ENCODE measurements at regions not wholly inside any gene's neighbourhood (a gene's known extent, or its start where the extent isn't known, plus 50 kb on each side); places are given as distances from the start of the nearest gene placed in this dataset.

GRCh38 chr11:127616158-127616557, 615.6 kb upstream of the KIRREL3 start:
- no peak for DNase-seq (ENCODE audit: low read depth)
- TF ChIP-seq CTCF (IDR thresholded peaks at IDR 0.05; ENCODE audit: insufficient read depth, low read depth, low read length) = no peak

GRCh38 chr11:127612607-127613006, 612.0 kb upstream of the KIRREL3 start:
- no peak for DNase-seq (ENCODE audit: low read depth)
- H3K4me3 ChIP-seq (ENCODE audit: low read depth, low read length) = no peak overlapping the region
- no peak for TF ChIP-seq CTCF (IDR thresholded peaks at IDR 0.05; ENCODE audit: insufficient read depth, low read depth, low read length)

More at GRCh38 chr11:127616158-127616557, 615.6 kb upstream of the KIRREL3 start:
- no peak overlapping the region for H3K4me3 ChIP-seq (ENCODE audit: low read depth, low read length)

- TF ChIP-seq CTCF (IDR thresholded peaks at IDR 0.05; ENCODE audit: insufficient read depth, low read depth, low read length) = no peak
- no peak for DNase-seq (ENCODE audit: low read depth)
- H3K4me3 ChIP-seq (ENCODE audit: low read depth, low read length) = no peak overlapping the region
Observed at GRCh38 chr11:127609025-127609773, 608.6 kb upstream of the KIRREL3 start.

- no peak for TF ChIP-seq CTCF (IDR thresholded peaks at IDR 0.05; ENCODE audit: insufficient read depth, low read depth, low read length)
Observed at GRCh38 chr11:127607487-127608085, 607.0 kb upstream of the KIRREL3 start.

GRCh38 chr11:127601578-127601977, 601.0 kb upstream of the KIRREL3 start:
- no peak overlapping the region for H3K4me3 ChIP-seq (ENCODE audit: low read depth, low read length)
- DNase-seq (ENCODE audit: low read depth) = no peak
- no peak for TF ChIP-seq CTCF (IDR thresholded peaks at IDR 0.05; ENCODE audit: insufficient read depth, low read depth, low read length)

More at GRCh38 chr11:127607487-127608085, 607.0 kb upstream of the KIRREL3 start:
- no peak for DNase-seq (ENCODE audit: low read depth)
- no peak overlapping the region for H3K4me3 ChIP-seq (ENCODE audit: low read depth, low read length)

GRCh38 chr11:127600674-127601073, 600.1 kb upstream of the KIRREL3 start:
- no peak overlapping the region for H3K4me3 ChIP-seq (ENCODE audit: low read depth, low read length)
- no peak for DNase-seq (ENCODE audit: low read depth)
- no peak for TF ChIP-seq CTCF (IDR thresholded peaks at IDR 0.05; ENCODE audit: insufficient read depth, low read depth, low read length)

All from fibroblast of villous mesenchyme (primary cell).